GM12878 (cell line): ENCODE measurements at regions not wholly inside any gene's neighbourhood (a gene's known extent, or its start where the extent isn't known, plus 50 kb on each side); places are given as distances from the start of the nearest gene placed in this dataset.

Experiments used
- ATAC-seq: fragments of 200-7000 bp; cut with Tn5 transposase; 3 replicates; pipeline ENCODE4 v1.9.1; 2020; ENCODE audit warnings: mild to moderate bottlenecking, moderate library complexity
- BruUV-seq: library from RNA; stranded (reverse); fragments of 400-500 nt; replicated peaks from 2 replicates; lab custom pipeline; 2021; lab: Mats Ljungman, UMichigan
- CTCF ChIA-PET: fragments of 300-600 bp; sonication (Branson Sonifier 250); formaldehyde crosslinking; extraction: SDS; loops from one replicate; lab custom pipeline; 2021; ENCODE audit warnings: inconsistent platforms; lab: Yijun Ruan, JAX
- POLR2A ChIA-PET: fragments of 350-600 bp; formaldehyde crosslinking; extraction: SDS; loops from one replicate; lab custom pipeline; 2021; ENCODE audit warnings: inconsistent platforms; lab: Charles Lee
- RAD21 ChIA-PET: fragments of 300-600 bp; sonication (Branson Sonifier 250); formaldehyde crosslinking; loops from one replicate; lab custom pipeline; 2023; ENCODE audit warnings: antibody characterized with exemption; ENCODE audit not compliant: unreplicated experiment; lab: Charles Lee
- SMC1A ChIA-PET: fragments of 300-600 bp; sonication (Branson Sonifier 250); formaldehyde crosslinking; loops from one replicate; lab custom pipeline; 2023; ENCODE audit not compliant: unreplicated experiment, uncharacterized antibody; lab: Charles Lee
- DNase-seq: peaks from one replicate; pipeline ENCODE4 v3.0.0-alpha.2; 2011; ENCODE audit warnings: low read depth, low spot score
- FAIRE-seq: peaks from 3 replicates; lab custom pipeline; 2011; peaks lifted over from hg19 to GRCh38; lab: Jason Lieb, UNC
- H2AFZ ChIP-seq: 2 replicates; pipeline ENCODE4 v1.6.0; 2011; ENCODE audit warnings: low read depth, low read length, control low read depth; ENCODE audit not compliant: control insufficient read depth
- H3K27ac ChIP-seq: 2 replicates; pipeline ENCODE4 v1.5.1; 2011; ENCODE audit warnings: control low read depth; ENCODE audit not compliant: control insufficient read depth, insufficient read depth
- H3K27me3 ChIP-seq, 2 experiments: replicated peaks in 1 of 2; 2 replicates each; pipeline versions ENCODE4 v1.6.0 to v1.6.1; 2011; ENCODE audit warnings: low read length in 1 of 2; ENCODE audit not compliant: control insufficient read depth in 2 of 2, insufficient read depth in 2 of 2
- H3K36me3 ChIP-seq, 2 experiments: 2 replicates each; pipeline ENCODE4 v1.5.1; 2011; ENCODE audit warnings: low read length in 1 of 2; ENCODE audit not compliant: control insufficient read depth in 2 of 2, insufficient read depth in 2 of 2
- H3K4me1 ChIP-seq: 2 replicates; pipeline ENCODE4 v1.6.1; 2011; ENCODE audit warnings: mild to moderate bottlenecking, low read length, moderate library complexity, mixed read lengths; ENCODE audit not compliant: control insufficient read depth, insufficient read depth
- H3K4me2 ChIP-seq: 2 replicates; pipeline ENCODE4 v1.6.0; 2011; ENCODE audit warnings: control low read depth; ENCODE audit not compliant: control insufficient read depth, insufficient read depth
- H3K4me3 ChIP-seq: fragments of 200-600 bp; sonication (generic); 2 replicates; pipeline ENCODE4 v1.5.1; 2016
- H3K79me2 ChIP-seq: 2 replicates; pipeline ENCODE4 v1.6.0; 2011; ENCODE audit warnings: low read length; ENCODE audit not compliant: control insufficient read depth, insufficient read depth
- H3K9ac ChIP-seq: 2 replicates; pipeline ENCODE4 v1.8.0; 2011; ENCODE audit warnings: low read length, control low read depth, mixed read lengths; ENCODE audit not compliant: control insufficient read depth, insufficient read depth
- H3K9me3 ChIP-seq: replicated peaks from 3 replicates; pipeline ENCODE4 v1.5.1; 2011; ENCODE audit warnings: mild to moderate bottlenecking, low read length; ENCODE audit not compliant: control insufficient read depth, insufficient read depth
- H4K20me1 ChIP-seq: 2 replicates; pipeline ENCODE4 v1.6.0; 2011; ENCODE audit not compliant: control insufficient read depth, insufficient read depth
- GATAD2B ChIP-seq: fragments of 450-650 bp; conservative IDR thresholded peaks from 2 replicates; pipeline ENCODE4 v1.6.1; 2017; ENCODE audit warnings: low read depth, mild to moderate bottlenecking, moderate library complexity
- HDGF ChIP-seq: fragments of 450-650 bp; IDR thresholded peaks from 2 replicates; pipeline ENCODE4 v1.6.1; 2016; ENCODE audit warnings: antibody characterized with exemption
- IKZF1 ChIP-seq: fragments of 450-650 bp; conservative IDR thresholded peaks from 2 replicates; pipeline ENCODE4 v1.6.1; 2017; ENCODE audit warnings: antibody characterized with exemption, mild to moderate bottlenecking
- JUNB ChIP-seq: IDR thresholded peaks from 2 replicates; pipeline ENCODE4 v1.6.1; 2016; ENCODE audit warnings: antibody characterized with exemption, mild to moderate bottlenecking
- MYB ChIP-seq: fragments of 150-350 bp; IDR thresholded peaks from 2 replicates; pipeline ENCODE4 v1.6.1; 2014; ENCODE audit warnings: mild to moderate bottlenecking, low read depth, low read length, borderline replicate concordance
- NFXL1 ChIP-seq: fragments of 450-650 bp; IDR thresholded peaks from 2 replicates; pipeline ENCODE4 v1.6.1; 2017; ENCODE audit warnings: antibody characterized with exemption, mild to moderate bottlenecking, borderline replicate concordance
- NR2C1 ChIP-seq: fragments of 450-650 bp; IDR thresholded peaks from 2 replicates; pipeline ENCODE4 v1.6.1; 2017; ENCODE audit warnings: antibody characterized with exemption, mild to moderate bottlenecking, moderate library complexity
- NR2C2 ChIP-seq: IDR thresholded peaks from 2 replicates; pipeline ENCODE4 v1.6.1; 2011; ENCODE audit warnings: borderline replicate concordance, low read depth; ENCODE audit not compliant: control insufficient read depth, insufficient read length
- NR2F1 ChIP-seq: fragments of 450-650 bp; conservative IDR thresholded peaks from 2 replicates; pipeline ENCODE4 v1.6.1; 2017; ENCODE audit warnings: mild to moderate bottlenecking
- PAX5 ChIP-seq: IDR thresholded peaks from 2 replicates; pipeline ENCODE4 v1.6.1; 2011; ENCODE audit warnings: low read depth, low read length, borderline replicate concordance
- POLR2A ChIP-seq: IDR thresholded peaks from 2 replicates; pipeline ENCODE4 v1.6.1; 2011; ENCODE audit warnings: low read depth, mild to moderate bottlenecking, low read length
- POLR2AphosphoS5 ChIP-seq: IDR thresholded peaks from 2 replicates; pipeline ENCODE4 v1.6.1; 2011; ENCODE audit warnings: mild to moderate bottlenecking, low read length, inconsistent platforms
- RAD21 ChIP-seq: IDR thresholded peaks from 2 replicates; pipeline ENCODE4 v1.6.1; 2011; ENCODE audit warnings: mild to moderate bottlenecking, low read depth, low read length, moderate library complexity; ENCODE audit not compliant: insufficient read depth
- RAD51 ChIP-seq: fragments of 450-650 bp; IDR thresholded peaks from 2 replicates; pipeline ENCODE4 v1.6.1; 2016; ENCODE audit warnings: moderate library complexity, mild to moderate bottlenecking, inconsistent platforms
- SPI1 ChIP-seq: IDR thresholded peaks from 2 replicates; pipeline ENCODE4 v1.6.1; 2011; ENCODE audit warnings: low read depth, mild to moderate bottlenecking, low read length, moderate library complexity, borderline replicate concordance; ENCODE audit not compliant: insufficient read depth
- STAT1 ChIP-seq: fragments of 450-650 bp; conservative IDR thresholded peaks from 2 replicates; pipeline ENCODE4 v1.6.1; 2014; ENCODE audit warnings: antibody characterized with exemption, mild to moderate bottlenecking
- SUZ12 ChIP-seq: fragments of 200-600 bp; sonication (generic); IDR thresholded peaks from one replicate; pipeline ENCODE4 v1.6.1; 2018; ENCODE audit warnings: antibody characterized with exemption, mild to moderate bottlenecking; ENCODE audit not compliant: unreplicated experiment
- TAF1 ChIP-seq: IDR thresholded peaks from 2 replicates; pipeline ENCODE4 v1.6.1; 2011; ENCODE audit warnings: mild to moderate bottlenecking, low read depth, low read length, borderline replicate concordance
- TARDBP ChIP-seq: IDR thresholded peaks from 2 replicates; pipeline ENCODE4 v1.6.1; 2016; ENCODE audit warnings: borderline replicate concordance
- TBL1XR1 ChIP-seq: IDR thresholded peaks from 2 replicates; pipeline ENCODE4 v1.6.1; 2012; ENCODE audit warnings: low read depth, low read length, improper control_type of control experiment
- TCF12 ChIP-seq: IDR thresholded peaks from 2 replicates; pipeline ENCODE4 v1.6.1; 2011; ENCODE audit warnings: low read depth, mild to moderate bottlenecking, low read length
- WGBS: methylation state at CpG from one replicate; pipeline ENCODE4 v1.1.6; 2016; ENCODE audit warnings: low lambda C conversion rate; ENCODE audit not compliant: insufficient replicate concordance, insufficient coverage; ENCODE audit errors: missing lambda C conversion rate; 5-methylcytosine and 5-hydroxymethylcytosine counted together
- in situ Hi-C: fragments of 300-500 bp; cut with MboI; formaldehyde crosslinking; loops from 9 replicates; pipeline ENCODE4 v1.14.3; 2018; ENCODE audit warnings: mixed read lengths
- intact Hi-C: fragments of 100-400 bp; cut with micrococcal nuclease; formaldehyde crosslinking; loops from one replicate; pipeline ENCODE4 v1.14.2; 2022; ENCODE audit not compliant: unreplicated experiment
- TF ChIP-seq, protein P1 (sequence below): fragments of 450-650 bp; IDR thresholded peaks from 2 replicates; pipeline ENCODE4 v1.6.1; 2017; ENCODE audit warnings: mild to moderate bottlenecking
- TF ChIP-seq, protein P2 (sequence below): IDR thresholded peaks from 2 replicates; pipeline ENCODE4 v1.6.1; 2012; ENCODE audit warnings: low read depth, low read length, improper control_type of control experiment

DNA sequence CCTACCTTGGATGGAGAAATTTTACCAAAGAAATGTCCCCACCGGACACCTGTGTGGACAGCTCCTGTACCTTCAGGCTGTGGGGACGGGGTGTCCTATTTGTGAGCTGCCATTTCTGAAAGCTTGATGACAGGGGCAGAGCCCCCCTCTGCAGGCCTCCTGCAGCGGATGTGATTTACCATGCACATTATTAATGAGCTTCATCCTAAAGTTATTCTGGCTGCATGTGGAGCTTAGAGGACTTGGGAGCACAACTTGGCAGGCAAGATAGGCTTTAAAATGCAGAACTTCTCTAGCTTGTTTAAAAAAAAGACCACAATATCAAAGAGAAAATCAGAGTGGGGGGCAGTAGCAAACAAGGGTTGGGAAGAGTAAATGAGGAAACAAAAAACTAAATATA lies 350.0 kb upstream of the KLHL29 start (continued):
- TF ChIP-seq, protein P1, sequence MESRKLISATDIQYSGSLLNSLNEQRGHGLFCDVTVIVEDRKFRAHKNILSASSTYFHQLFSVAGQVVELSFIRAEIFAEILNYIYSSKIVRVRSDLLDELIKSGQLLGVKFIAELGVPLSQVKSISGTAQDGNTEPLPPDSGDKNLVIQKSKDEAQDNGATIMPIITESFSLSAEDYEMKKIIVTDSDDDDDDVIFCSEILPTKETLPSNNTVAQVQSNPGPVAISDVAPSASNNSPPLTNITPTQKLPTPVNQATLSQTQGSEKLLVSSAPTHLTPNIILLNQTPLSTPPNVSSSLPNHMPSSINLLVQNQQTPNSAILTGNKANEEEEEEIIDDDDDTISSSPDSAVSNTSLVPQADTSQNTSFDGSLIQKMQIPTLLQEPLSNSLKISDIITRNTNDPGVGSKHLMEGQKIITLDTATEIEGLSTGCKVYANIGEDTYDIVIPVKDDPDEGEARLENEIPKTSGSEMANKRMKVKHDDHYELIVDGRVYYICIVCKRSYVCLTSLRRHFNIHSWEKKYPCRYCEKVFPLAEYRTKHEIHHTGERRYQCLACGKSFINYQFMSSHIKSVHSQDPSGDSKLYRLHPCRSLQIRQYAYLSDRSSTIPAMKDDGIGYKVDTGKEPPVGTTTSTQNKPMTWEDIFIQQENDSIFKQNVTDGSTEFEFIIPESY: no peak
- no peak for TF ChIP-seq POLR2AphosphoS5
- no peak for TF ChIP-seq TAF1
- no peak for TF ChIP-seq GATAD2B
- TF ChIP-seq RAD21: no peak
- TF ChIP-seq IKZF1: no peak
- no peak for TF ChIP-seq POLR2A

DNA sequence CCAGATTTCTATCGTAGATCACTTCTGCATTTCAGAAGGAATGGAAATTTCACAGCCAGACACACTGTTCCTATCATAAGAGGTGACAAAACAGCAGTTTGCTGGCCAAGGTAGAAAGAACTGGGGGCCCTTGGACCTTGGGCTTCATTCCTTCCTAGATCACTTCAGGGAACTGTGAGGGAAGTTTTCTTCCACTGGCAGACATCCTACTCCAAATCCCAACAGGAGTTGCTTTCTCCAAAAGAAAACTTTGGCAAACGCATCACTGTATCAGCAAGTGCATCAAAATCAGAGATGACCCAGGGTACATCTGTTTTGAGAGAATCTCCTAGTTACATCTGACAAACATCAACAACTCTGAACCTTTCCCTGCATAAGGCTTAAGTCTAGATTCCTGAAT lies 348.4 kb upstream of the KLHL29 start:
- WGBS: 36% methylated on average over 2 of the region's 2 CpGs
- Histone ChIP-seq H3K4me3 (no peak overlapping the region), H3K36me3 (no peaks in the 10 kb centered on the region), H3K4me1 (no peaks in the 10 kb centered on the region), H3K9me3 (no peaks in the 10 kb centered on the region), H3K27me3 (no peaks in the 10 kb centered on the region), H3K27ac (no peak overlapping the region), H2AFZ (no peak overlapping the region), H3K4me2 (no peak overlapping the region), H3K79me2 (no peaks in the 10 kb centered on the region), H4K20me1 (no peaks in the 10 kb centered on the region), H3K9ac (no peak overlapping the region)
- DNase-seq (no peak), FAIRE-seq (no peak), ATAC-seq (no peak)
- in situ Hi-C loops (no loop called here), intact Hi-C loops (no loop called here)
- RAD21 ChIA-PET: no interaction called here
- SMC1A ChIA-PET: no interaction called here
- CTCF ChIA-PET: no interaction called here
- no TSS peak for BruUV-seq
- POLR2A ChIA-PET: no interaction called here
- TF ChIP-seq, protein P2, sequence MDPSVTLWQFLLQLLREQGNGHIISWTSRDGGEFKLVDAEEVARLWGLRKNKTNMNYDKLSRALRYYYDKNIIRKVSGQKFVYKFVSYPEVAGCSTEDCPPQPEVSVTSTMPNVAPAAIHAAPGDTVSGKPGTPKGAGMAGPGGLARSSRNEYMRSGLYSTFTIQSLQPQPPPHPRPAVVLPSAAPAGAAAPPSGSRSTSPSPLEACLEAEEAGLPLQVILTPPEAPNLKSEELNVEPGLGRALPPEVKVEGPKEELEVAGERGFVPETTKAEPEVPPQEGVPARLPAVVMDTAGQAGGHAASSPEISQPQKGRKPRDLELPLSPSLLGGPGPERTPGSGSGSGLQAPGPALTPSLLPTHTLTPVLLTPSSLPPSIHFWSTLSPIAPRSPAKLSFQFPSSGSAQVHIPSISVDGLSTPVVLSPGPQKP: no peak
- TF ChIP-seq TCF12: no peak
- TF ChIP-seq NR2F1: no peak
- TF ChIP-seq STAT1: no peak
- TF ChIP-seq MYB: no peak
- TF ChIP-seq PAX5: no peak
- no peak for TF ChIP-seq RAD51
- TF ChIP-seq SPI1: no peak
- TF ChIP-seq TARDBP: no peak
- TF ChIP-seq SUZ12: no peak
- TF ChIP-seq NR2C2: no peak
- no peak for TF ChIP-seq NFXL1
- no peak for TF ChIP-seq HDGF
- no peak for TF ChIP-seq TBL1XR1
- no peak for TF ChIP-seq JUNB
- no peak for TF ChIP-seq NR2C1
